ENCODE measurements at regions not wholly inside any gene's neighbourhood (a gene's known extent, or its start where the extent isn't known, plus 50 kb on each side); places are given as distances from the start of the nearest gene placed in this dataset.

DNA sequence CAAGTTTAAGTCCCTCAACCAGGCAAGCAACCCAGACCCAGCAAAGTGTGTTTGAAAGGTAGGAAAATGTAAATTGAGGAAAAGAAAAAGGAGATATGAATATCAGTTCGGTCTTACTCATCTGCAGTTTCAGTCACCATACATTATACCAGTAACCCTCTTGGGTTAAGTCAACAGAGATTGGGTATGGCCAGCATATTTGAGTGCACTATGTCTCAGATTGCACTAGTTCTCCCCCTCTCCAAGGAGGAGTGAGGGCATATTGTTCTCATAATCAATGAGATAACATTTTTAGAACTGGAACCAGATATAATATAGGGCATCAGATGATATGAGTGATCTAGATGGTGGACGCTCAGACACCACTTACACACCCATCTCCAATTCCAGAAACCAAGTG, 141.5 kb downstream of the COPS8 start:
- TF ChIP-seq POLR2A (IDR thresholded peaks at IDR 0.05; ENCODE audit: low read depth, low read length): no peak
- TF ChIP-seq, protein P1, sequence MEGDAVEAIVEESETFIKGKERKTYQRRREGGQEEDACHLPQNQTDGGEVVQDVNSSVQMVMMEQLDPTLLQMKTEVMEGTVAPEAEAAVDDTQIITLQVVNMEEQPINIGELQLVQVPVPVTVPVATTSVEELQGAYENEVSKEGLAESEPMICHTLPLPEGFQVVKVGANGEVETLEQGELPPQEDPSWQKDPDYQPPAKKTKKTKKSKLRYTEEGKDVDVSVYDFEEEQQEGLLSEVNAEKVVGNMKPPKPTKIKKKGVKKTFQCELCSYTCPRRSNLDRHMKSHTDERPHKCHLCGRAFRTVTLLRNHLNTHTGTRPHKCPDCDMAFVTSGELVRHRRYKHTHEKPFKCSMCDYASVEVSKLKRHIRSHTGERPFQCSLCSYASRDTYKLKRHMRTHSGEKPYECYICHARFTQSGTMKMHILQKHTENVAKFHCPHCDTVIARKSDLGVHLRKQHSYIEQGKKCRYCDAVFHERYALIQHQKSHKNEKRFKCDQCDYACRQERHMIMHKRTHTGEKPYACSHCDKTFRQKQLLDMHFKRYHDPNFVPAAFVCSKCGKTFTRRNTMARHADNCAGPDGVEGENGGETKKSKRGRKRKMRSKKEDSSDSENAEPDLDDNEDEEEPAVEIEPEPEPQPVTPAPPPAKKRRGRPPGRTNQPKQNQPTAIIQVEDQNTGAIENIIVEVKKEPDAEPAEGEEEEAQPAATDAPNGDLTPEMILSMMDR (IDR thresholded peaks at IDR 0.05; ENCODE audit: extremely low read depth in 1 of 2, insufficient read depth in 1 of 2, low read depth in 1 of 2, low read length in 2 of 2): no peak
- no peak for TF ChIP-seq GATA2 (IDR thresholded peaks at IDR 0.05; ENCODE audit: insufficient read depth, insufficient read length, low read depth, low read length)
- no peak for TF ChIP-seq JUN (IDR thresholded peaks at IDR 0.05; ENCODE audit: borderline replicate concordance, insufficient read depth, insufficient read length, low read depth)
- TF ChIP-seq, protein P2, sequence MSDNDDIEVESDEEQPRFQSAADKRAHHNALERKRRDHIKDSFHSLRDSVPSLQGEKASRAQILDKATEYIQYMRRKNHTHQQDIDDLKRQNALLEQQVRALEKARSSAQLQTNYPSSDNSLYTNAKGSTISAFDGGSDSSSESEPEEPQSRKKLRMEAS (IDR thresholded peaks at IDR 0.05; ENCODE audit: insufficient read depth, insufficient read length): no peak
- TF ChIP-seq POLR2AphosphoS5 (IDR thresholded peaks at IDR 0.05; ENCODE audit: insufficient read depth, low read depth, low read length): no peak
- no peak for TF ChIP-seq FOS (IDR thresholded peaks at IDR 0.05; ENCODE audit: borderline replicate concordance, insufficient read depth, low read length)
- TF ChIP-seq EZH2 (IDR thresholded peaks at IDR 0.05; ENCODE audit: borderline replicate concordance, low read depth, low read length, severe bottlenecking): no peak
